CD14-positive monocyte (primary cell): ENCODE measurements at regions not wholly inside any gene's neighbourhood (a gene's known extent, or its start where the extent isn't known, plus 50 kb on each side); places are given as distances from the start of the nearest gene placed in this dataset.

ENCODE experiments used
- DNase-seq, 3 donors: peaks; one replicate each; pipeline ENCODE4 v3.0.0-alpha.2; 2011 to 2022
- H2AFZ ChIP-seq: 2 replicates; pipeline ENCODE4 v1.6.0; 2012; ENCODE audit warnings: mild to moderate bottlenecking, low read depth, low read length, inconsistent platforms; ENCODE audit not compliant: insufficient read depth, poor library complexity, severe bottlenecking
- H3K27ac ChIP-seq, 2 donors: 1 replicate in 1 of 2; 2 replicates in 1 of 2; pipeline ENCODE4 v1.5.1; 2012 to 2013; ENCODE audit warnings: low read length in 2 of 2, control low read depth in 1 of 2, inconsistent platforms in 1 of 2, low read depth in 1 of 2, mild to moderate bottlenecking in 1 of 2
- H3K27me3 ChIP-seq, 2 donors: one replicate each; pipeline versions ENCODE4 v1.6.0 to v1.6.1; 2011 to 2013; ENCODE audit warnings: low read length in 2 of 2; ENCODE audit not compliant: control insufficient read depth in 2 of 2, insufficient read depth in 2 of 2
- H3K36me3 ChIP-seq, 2 donors: replicated peaks in 1 of 2; 1 replicate in 1 of 2; 2 replicates in 1 of 2; pipeline versions ENCODE4 v1.5.1 to v1.6.1; 2012 to 2013; ENCODE audit warnings: low read length in 2 of 2, control low read depth in 1 of 2, inconsistent platforms in 1 of 2, mild to moderate bottlenecking in 1 of 2; ENCODE audit not compliant: insufficient read depth in 2 of 2, control insufficient read depth in 1 of 2
- H3K4me1 ChIP-seq, 2 donors: 1 replicate in 1 of 2; 2 replicates in 1 of 2; pipeline versions ENCODE4 v1.5.1 to v1.6.1; 2012 to 2013; ENCODE audit warnings: low read length in 2 of 2, control low read depth in 1 of 2, inconsistent platforms in 1 of 2, mild to moderate bottlenecking in 1 of 2, moderate library complexity in 1 of 2; ENCODE audit not compliant: insufficient read depth in 2 of 2, control insufficient read depth in 1 of 2
- H3K4me2 ChIP-seq: replicated peaks from 2 replicates; pipeline ENCODE3; 2012; ENCODE audit warnings: low read length, moderate library complexity, mild to moderate bottlenecking; ENCODE audit not compliant: poor library complexity, severe bottlenecking; ENCODE audit errors: extremely low read depth
- H3K4me3 ChIP-seq, 3 experiments: fragments of 200-600 bp in 1 of 3; sonication (generic) in 1 of 3; replicated peaks in 1 of 3; 1 replicate in 2 of 3; 2 replicates in 1 of 3; pipeline ENCODE4 v1.5.1; 2011 to 2013; ENCODE audit warnings: low read length in 3 of 3, mild to moderate bottlenecking in 3 of 3, control low read depth in 2 of 3, low read depth in 2 of 3, inconsistent platforms in 1 of 3, moderate library complexity in 1 of 3
- H3K79me2 ChIP-seq: 2 replicates; pipeline ENCODE4 v1.6.0; 2012; ENCODE audit warnings: mild to moderate bottlenecking, control low read depth, inconsistent platforms, low read length, moderate library complexity; ENCODE audit not compliant: insufficient read depth
- H3K9ac ChIP-seq: 2 replicates; pipeline ENCODE4 v1.6.0; 2017; ENCODE audit warnings: low read length, mild to moderate bottlenecking; ENCODE audit not compliant: insufficient read depth, poor library complexity, severe bottlenecking
- H3K9me3 ChIP-seq, 2 donors: replicated peaks in 1 of 2; 1 replicate in 1 of 2; 2 replicates in 1 of 2; pipeline versions ENCODE4 v1.5.1 to v1.6.1; 2012 to 2013; ENCODE audit warnings: low read length in 2 of 2, control low read depth in 1 of 2; ENCODE audit not compliant: control insufficient read depth in 1 of 2, insufficient read depth in 1 of 2
- H4K20me1 ChIP-seq: 2 replicates; pipeline ENCODE4 v1.6.0; 2012; ENCODE audit warnings: mild to moderate bottlenecking, low read length, control low read depth, moderate library complexity; ENCODE audit not compliant: insufficient read depth
- H3K27ac Mint-ChIP-seq, 7 donors: one replicate each; pipeline ENCODE4 v1.8.0; 2020; ENCODE audit warnings: mild to moderate bottlenecking in 7 of 7, mixed read lengths in 7 of 7, moderate library complexity in 6 of 7, inconsistent platforms in 2 of 7
- H3K27me3 Mint-ChIP-seq, 3 donors: one replicate each; pipeline ENCODE4 v1.8.0; 2021 to 2022; ENCODE audit warnings: low read depth in 3 of 3, mild to moderate bottlenecking in 3 of 3, mixed read lengths in 3 of 3, moderate library complexity in 3 of 3, inconsistent platforms in 1 of 3
- H3K36me3 Mint-ChIP-seq, 2 donors: one replicate each; pipeline ENCODE4 v1.8.0; 2020; ENCODE audit warnings: mixed read lengths in 2 of 2, inconsistent platforms in 1 of 2, mild to moderate bottlenecking in 1 of 2
- H3K4me1 Mint-ChIP-seq: one replicate; pipeline ENCODE4 v1.8.0; 2020; ENCODE audit warnings: mild to moderate bottlenecking, mixed read lengths
- H3K4me3 Mint-ChIP-seq, 2 donors: one replicate each; pipeline ENCODE4 v1.8.0; 2020; ENCODE audit warnings: mild to moderate bottlenecking in 2 of 2, mixed read lengths in 2 of 2, moderate library complexity in 1 of 2
- H3K9me3 Mint-ChIP-seq, 7 donors: one replicate each; pipeline ENCODE4 v1.8.0; 2020 to 2022; ENCODE audit warnings: mixed read lengths in 7 of 7, mild to moderate bottlenecking in 6 of 7, moderate library complexity in 6 of 7, inconsistent platforms in 2 of 7
- CTCF ChIP-seq: fragments of 200-600 bp; IDR thresholded peaks from one replicate; pipeline ENCODE4 v1.8.0; 2022; ENCODE audit warnings: antibody characterized with exemption, mild to moderate bottlenecking
- WGBS: methylation state at CpG from one replicate; pipeline ENCODE4 v1.1.5; 2013; ENCODE audit warnings: missing lambda C conversion rate; ENCODE audit not compliant: insufficient coverage; 5-methylcytosine and 5-hydroxymethylcytosine counted together
- intact Hi-C, 2 donors: fragments of 100-400 bp; cut with micrococcal nuclease; formaldehyde crosslinking; loops; one replicate each; pipeline versions ENCODE4 v1.15.0 to v1.15.1; 2023

- Histone ChIP-seq H3K79me2 (no peaks in the 10 kb centered on the region), H3K36me3 (no peaks in the 10 kb centered on the region), H3K27me3 (no peaks in the 10 kb centered on the region), H4K20me1 (no peaks in the 10 kb centered on the region), H3K4me3 (no peak overlapping the region), H3K4me1 (no peaks in the 10 kb centered on the region), H3K9ac (no peak overlapping the region), H3K4me2 (no peak overlapping the region), H3K9me3 (no peaks in the 10 kb centered on the region), H3K27ac (no peak overlapping the region), H2AFZ (no peak overlapping the region)
- peak overlapping the region in 1 of 7 donors; percentile 64 for H3K27ac Mint-ChIP-seq
- H3K36me3 Mint-ChIP-seq: no peaks in the 10 kb centered on the region
- no peak for DNase-seq
- no peak for TF ChIP-seq CTCF
- WGBS: 100% methylated on average over 1 of the region's 5 CpGs
- intact Hi-C loops: loop anchor here in 1 of 2 donors (10.0 kb wide), 1 partner anchor 47 kb away; no protein-coding TSS in a partner anchor
- no peak overlapping the region for H3K4me3 Mint-ChIP-seq
- peaks cover 0 to 6% (median 2%) of the 10 kb centered on the region in 3 donors for H3K27me3 Mint-ChIP-seq
- peaks cover 2% of the 10 kb centered on the region for H3K4me1 Mint-ChIP-seq
- H3K9me3 Mint-ChIP-seq: peaks cover 0 to 5% (median 0%) of the 10 kb centered on the region in 7 donors
These were observed 79.5 kb upstream of the LIPC start for GRCh38 chr15:58352026-58352929.

- peaks cover 0 to 2% (median 0%) of the 10 kb centered on the region in 7 donors for H3K9me3 Mint-ChIP-seq
- H3K27me3 Mint-ChIP-seq: peaks cover 0 to 6% (median 2%) of the 10 kb centered on the region in 3 donors
- H3K9ac ChIP-seq: no peak overlapping the region
- no peaks in the 10 kb centered on the region for H3K36me3 ChIP-seq
- no peaks in the 10 kb centered on the region for H3K27me3 ChIP-seq
- H3K9me3 ChIP-seq: no peaks in the 10 kb centered on the region
- DNase-seq: no peak
- H3K27ac Mint-ChIP-seq: no peak overlapping the region
- no peaks in the 10 kb centered on the region for H3K79me2 ChIP-seq
- peaks cover under 1 to 5% of the 10 kb centered on the region in 2 donors for H3K4me1 ChIP-seq
- TF ChIP-seq CTCF: no peak
- H3K36me3 Mint-ChIP-seq: no peaks in the 10 kb centered on the region
- H3K4me2 ChIP-seq: no peak overlapping the region
- peaks cover 7% of the 10 kb centered on the region for H3K4me1 Mint-ChIP-seq
- intact Hi-C loops: loop anchor here in 1 of 2 donors (10.0 kb wide), 1 partner anchor 51 kb away; no protein-coding TSS in a partner anchor
- no peak overlapping the region for H3K27ac ChIP-seq
- no peak overlapping the region for H2AFZ ChIP-seq
- H3K4me3 ChIP-seq: no peak overlapping the region
- WGBS: 62% methylated on average over 3 of the region's 9 CpGs
- H3K4me3 Mint-ChIP-seq: no peak overlapping the region
- H4K20me1 ChIP-seq: no peaks in the 10 kb centered on the region
These were observed 76.3 kb upstream of the LIPC start for GRCh38 chr15:58355382-58355971.
